NCI-H1092 (cell line): ENCODE measurements at regions not wholly inside any gene's neighbourhood (a gene's known extent, or its start where the extent isn't known, plus 50 kb on each side); places are given as distances from the start of the nearest gene placed in this dataset.

Source experiments
- DNase-seq: peaks from one replicate; lab custom pipeline; 2025; lab: John Stamatoyannopoulos, UW

DNA sequence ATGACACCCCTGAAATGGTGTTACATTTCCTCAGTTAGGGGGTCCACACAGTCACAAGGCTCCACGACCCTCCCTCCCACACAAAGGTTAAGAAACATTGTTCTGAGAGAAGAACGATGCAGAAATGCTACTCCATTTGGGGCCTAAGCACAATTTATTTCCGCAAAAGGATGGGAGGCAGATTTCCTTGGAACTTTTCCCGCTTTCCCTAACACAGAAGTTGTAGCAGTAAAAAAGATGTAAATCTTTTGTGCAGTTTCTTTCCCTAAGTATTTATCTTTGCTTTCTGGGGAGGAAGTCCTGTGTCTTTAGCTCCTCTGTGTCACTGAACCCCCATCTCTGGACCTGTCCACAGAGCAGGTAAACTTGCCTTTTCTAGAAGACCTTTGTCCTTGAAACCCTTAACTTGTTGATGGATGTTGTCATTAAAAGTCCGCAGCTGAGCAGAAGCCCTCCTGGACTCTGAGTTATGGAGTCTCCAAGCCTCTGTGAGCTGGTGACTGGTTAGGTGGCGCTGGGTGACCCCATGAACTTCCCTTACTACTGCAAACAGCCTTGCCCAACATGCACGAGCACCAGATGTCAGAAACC is 67.2 kb upstream of the SHISA3 start:
- DNase-seq, result no peak

GRCh38 chr4:42331040-42331439 is 66.2 kb upstream of the SHISA3 start:
- DNase-seq, result no peak

DNA sequence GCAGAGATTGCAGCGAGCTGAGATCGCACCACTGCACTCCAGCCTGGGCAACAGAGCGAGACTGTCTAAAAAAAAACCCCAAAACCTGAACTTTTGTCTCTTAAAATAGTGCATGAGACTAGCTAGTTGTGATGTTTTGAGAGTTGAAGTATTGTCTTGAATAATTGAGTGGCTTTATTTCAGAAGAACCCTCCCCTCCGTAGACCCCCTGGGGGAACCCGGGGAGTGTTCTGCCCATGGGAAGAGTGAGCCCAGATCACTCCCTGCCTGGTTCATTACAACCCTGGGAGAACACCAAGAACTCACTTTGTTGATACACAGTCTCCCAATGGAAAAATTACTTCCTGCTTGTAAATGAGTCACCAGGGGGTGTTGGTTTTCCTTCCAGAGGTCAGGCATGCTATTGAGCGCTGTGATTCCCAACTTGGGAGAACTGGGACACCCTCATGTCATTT is 65.3 kb upstream of the SHISA3 start:
- DNase-seq, result no peak

DNA sequence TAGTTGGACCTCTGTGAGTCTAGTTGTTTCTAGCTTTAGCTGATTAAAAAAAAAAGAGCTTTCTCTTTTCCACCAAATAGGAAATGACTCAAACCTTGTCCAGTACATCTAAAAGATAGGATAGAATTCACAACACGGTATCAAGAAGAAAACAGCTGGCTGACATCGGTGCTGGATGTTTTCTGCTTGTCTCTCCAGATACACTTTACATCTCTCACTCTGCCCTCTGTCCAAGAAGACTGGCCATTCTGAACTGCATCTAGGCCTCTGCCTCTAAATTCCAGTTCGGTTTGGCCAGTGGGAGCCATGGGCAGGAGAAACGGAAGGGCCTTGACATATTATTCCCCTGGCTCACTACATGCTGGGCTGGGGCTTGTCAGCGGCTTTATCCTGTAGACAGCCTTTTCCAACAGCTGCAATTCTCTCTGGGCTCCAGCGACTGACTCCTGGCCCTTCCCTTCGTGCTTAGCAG is 57.3 kb upstream of the SHISA3 start:
- no peak for DNase-seq

GRCh38 chr4:42341518-42342026 is 55.7 kb upstream of the SHISA3 start:
- no peak for DNase-seq

DNA sequence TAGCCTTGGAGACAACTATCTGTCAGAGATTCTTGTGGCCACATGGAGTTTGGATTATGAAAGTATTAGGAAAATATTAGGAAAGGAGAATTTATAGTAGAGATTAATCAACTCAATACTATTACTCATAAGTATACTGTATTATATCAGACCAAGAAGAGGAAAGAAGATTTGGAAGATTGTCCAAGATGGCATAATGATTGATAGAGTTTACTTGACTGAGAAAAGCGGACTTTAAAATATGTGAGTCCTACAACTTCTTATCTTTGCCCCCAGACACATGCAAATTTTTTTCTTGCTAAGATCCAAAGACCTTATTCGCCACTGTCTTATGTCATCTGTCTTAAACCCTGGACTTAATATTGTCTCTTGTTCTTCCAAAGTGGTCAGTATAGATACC is 54.8 kb upstream of the SHISA3 start:
- DNase-seq, result no peak

DNA sequence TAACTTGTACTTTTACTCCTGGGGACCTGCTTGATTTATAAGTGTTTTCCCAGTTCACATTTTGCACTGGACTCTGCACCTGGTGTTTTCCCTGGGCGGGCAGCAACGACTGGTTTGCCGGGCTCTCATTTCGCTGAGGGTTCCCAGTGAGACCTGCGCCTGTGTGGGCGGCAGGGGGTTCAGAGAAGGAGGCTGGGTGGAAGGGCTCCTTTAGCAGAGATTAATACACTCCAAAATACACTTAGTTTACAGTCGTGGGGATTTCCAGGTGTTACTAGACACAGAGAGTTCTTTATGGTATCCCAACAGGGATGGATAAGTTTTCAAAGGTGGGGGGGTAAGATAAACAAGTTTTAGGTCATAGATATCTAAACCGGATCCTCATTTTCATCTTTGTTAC is 53.0 kb upstream of the SHISA3 start:
- no peak for DNase-seq

DNA sequence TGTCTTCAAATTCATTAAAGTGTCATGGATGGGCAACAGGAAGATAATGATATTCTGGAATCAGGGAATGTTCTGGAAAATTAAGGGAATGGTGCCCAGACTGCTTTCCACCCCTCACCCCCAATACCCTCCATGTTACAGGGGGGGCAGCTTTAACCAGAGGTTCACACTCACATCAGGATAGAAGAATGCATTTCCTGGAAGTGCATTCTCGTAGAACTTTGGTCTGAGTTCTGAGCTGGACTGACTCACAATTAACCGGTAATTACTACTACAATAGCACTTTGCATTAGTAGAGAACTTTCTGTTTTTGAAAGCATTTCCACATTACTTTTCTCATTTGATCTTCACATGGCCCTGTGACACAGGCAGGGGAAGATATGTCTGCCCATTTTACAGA is 52.5 kb upstream of the SHISA3 start:
- no peak for DNase-seq

- DNase-seq, result no peak
Observed at GRCh38 chr4:42345962-42346544, 51.2 kb upstream of the SHISA3 start.

GRCh38 chr4:42347076-42347475 is 50.2 kb upstream of the SHISA3 start:
- no peak for DNase-seq
